Nucleus accumbens (tissue), 56 donors: ENCODE measurements at regions not wholly inside any gene's neighbourhood (a gene's known extent, or its start where the extent isn't known, plus 50 kb on each side); places are given as distances from the start of the nearest gene placed in this dataset.
"Not testable (repeated sequence)": the region's sequence is repeated elsewhere in the genome, so short reads cannot be mapped to it uniquely, and the experiment has no call there.

Experiments used
- DNase-seq, 56 donors: peaks; one replicate each; lab custom pipeline; 2025; lab: John Stamatoyannopoulos, UW

GRCh38 chr9:15113288-15113687 lies 193.7 kb downstream of the TTC39B start:
- no peak for DNase-seq

- DNase-seq: no peak
Observed at GRCh38 chr9:15111071-15111470, 195.9 kb downstream of the TTC39B start.

- peak in 8 of 56 donors; percentile 0 to 11 (median 2) for DNase-seq
Observed at GRCh38 chr9:15104826-15105420, 194.7 kb upstream of the FREM1 start.

- DNase-seq: no peak
Observed at GRCh38 chr9:15103290-15103689, 193.1 kb upstream of the FREM1 start.

GRCh38 chr9:15101095-15101494 lies 190.9 kb upstream of the FREM1 start:
- no peak for DNase-seq

GRCh38 chr9:15100571-15100970 lies 190.3 kb upstream of the FREM1 start:
- no peak for DNase-seq

- DNase-seq: no peak
Observed at GRCh38 chr9:15096972-15097371, 186.7 kb upstream of the FREM1 start.

- no peak for DNase-seq
Observed at GRCh38 chr9:15086778-15087324, 176.6 kb upstream of the FREM1 start.

- no peak for DNase-seq
Observed at GRCh38 chr9:15086156-15086763, 176.0 kb upstream of the FREM1 start.

GRCh38 chr9:15081021-15081753 lies 171.0 kb upstream of the FREM1 start:
- DNase-seq: no peak

GRCh38 chr9:15080401-15080800 lies 170.2 kb upstream of the FREM1 start:
- no peak for DNase-seq

- no peak for DNase-seq
Observed at GRCh38 chr9:15079989-15080388, 169.8 kb upstream of the FREM1 start.

- no peak for DNase-seq
Observed at GRCh38 chr9:15077946-15078729, 167.9 kb upstream of the FREM1 start.

- no peak for DNase-seq
Observed at GRCh38 chr9:15073620-15074019, 163.4 kb upstream of the FREM1 start.

GRCh38 chr9:15070716-15071115 lies 160.5 kb upstream of the FREM1 start:
- DNase-seq: no peak

GRCh38 chr9:15069106-15069505 lies 158.9 kb upstream of the FREM1 start:
- no peak for DNase-seq

- DNase-seq: no peak
Observed at GRCh38 chr9:15068261-15068660, 158.0 kb upstream of the FREM1 start.

- no peak for DNase-seq
Observed at GRCh38 chr9:15059003-15059402, 148.8 kb upstream of the FREM1 start.

GRCh38 chr9:15058236-15058635 lies 148.0 kb upstream of the FREM1 start:
- no peak for DNase-seq

- DNase-seq: not testable (repeated sequence)
Observed at GRCh38 chr9:15055284-15055683, 145.1 kb upstream of the FREM1 start.

- DNase-seq: no peak
Observed at GRCh38 chr9:15048772-15049171, 138.5 kb upstream of the FREM1 start.
